Neural cell (in vitro differentiated cells): ENCODE measurements at regions not wholly inside any gene's neighbourhood (a gene's known extent, or its start where the extent isn't known, plus 50 kb on each side); places are given as distances from the start of the nearest gene placed in this dataset.

ENCODE experiments used
- H2AFZ ChIP-seq: fragments of 200-600, 300-800 bp; sonication (generic), shearing (Covaris generic); 2 replicates; pipeline ENCODE4 v1.6.0; 2014; ENCODE audit warnings: low read depth, mild to moderate bottlenecking, antibody characterized with exemption, low read length, moderate library complexity
- H3F3A ChIP-seq: fragments of 200-600 bp; shearing (Covaris generic); 2 replicates; pipeline ENCODE4 v1.6.1; 2016; ENCODE audit warnings: mild to moderate bottlenecking, moderate library complexity, mixed read lengths, antibody characterized with exemption, low read length; ENCODE audit not compliant: insufficient read depth, poor library complexity, severe bottlenecking
- H3K27ac ChIP-seq: fragments of 200-600, 300-800 bp; sonication (generic), shearing (Covaris generic); 2 replicates; pipeline ENCODE4 v1.5.1; 2014; ENCODE audit warnings: mild to moderate bottlenecking, low read length, moderate library complexity
- H3K27me3 ChIP-seq: fragments of 300-800, 200-600 bp; sonication (generic), shearing (Covaris generic); 2 replicates; pipeline ENCODE4 v1.6.0; 2014; ENCODE audit warnings: mild to moderate bottlenecking, low read depth, low read length, moderate library complexity; ENCODE audit not compliant: insufficient read depth
- H3K36me3 ChIP-seq: fragments of 300-800, 200-600 bp; sonication (generic), shearing (Covaris generic); 2 replicates; pipeline ENCODE4 v1.5.1; 2014; ENCODE audit warnings: mild to moderate bottlenecking, antibody characterized with exemption, low read length, moderate library complexity; ENCODE audit not compliant: insufficient read depth
- H3K4me2 ChIP-seq: fragments of 300-800, 200-600 bp; sonication (generic), shearing (Covaris generic); 2 replicates; pipeline ENCODE4 v1.6.0; 2014; ENCODE audit warnings: mild to moderate bottlenecking, low read length
- H3K4me3 ChIP-seq: fragments of 300-800, 200-600 bp; sonication (generic), shearing (Covaris generic); 2 replicates; pipeline ENCODE4 v1.5.1; 2014; ENCODE audit warnings: mild to moderate bottlenecking, low read length, moderate library complexity
- H3K79me2 ChIP-seq: fragments of 200-600 bp; shearing (Covaris generic); replicated peaks from 2 replicates; pipeline ENCODE4 v1.6.0; 2014; ENCODE audit warnings: mild to moderate bottlenecking, low read length, moderate library complexity; ENCODE audit not compliant: insufficient read depth
- H3K9ac ChIP-seq: fragments of 300-800, 200-600 bp; sonication (generic), shearing (Covaris generic); 2 replicates; pipeline ENCODE4 v1.6.1; 2016; ENCODE audit warnings: mild to moderate bottlenecking, low read length, mixed read lengths
- H3K9me2 ChIP-seq: fragments of 200-600 bp; shearing (Covaris generic); 2 replicates; pipeline ENCODE4 v1.6.1; 2016; ENCODE audit warnings: mild to moderate bottlenecking, low read length, mixed read lengths; ENCODE audit not compliant: insufficient read depth
- H3K9me3 ChIP-seq: fragments of 200-600, 300-800 bp; sonication (generic), shearing (Covaris generic); 2 replicates; pipeline ENCODE4 v1.6.1; 2016; ENCODE audit warnings: mild to moderate bottlenecking, mixed run types, low read length, moderate library complexity, mixed read lengths
- H4K20me1 ChIP-seq: fragments of 200-600 bp; shearing (Covaris generic); 2 replicates; pipeline ENCODE4 v1.6.1; 2016; ENCODE audit warnings: mild to moderate bottlenecking, mixed run types; ENCODE audit not compliant: insufficient read depth
- EP300 ChIP-seq: fragments of 450-650 bp; conservative IDR thresholded peaks from 2 replicates; pipeline ENCODE4 v1.6.1; 2014; ENCODE audit warnings: antibody characterized with exemption, mild to moderate bottlenecking, moderate library complexity; ENCODE audit not compliant: poor library complexity, severe bottlenecking
- EZH2 ChIP-seq: fragments of 200-600, 300-800 bp; shearing (Covaris generic), sonication (generic); IDR thresholded peaks from 2 replicates; pipeline ENCODE4 v1.6.1; 2014; ENCODE audit warnings: antibody characterized with exemption, low read length, borderline replicate concordance, mild to moderate bottlenecking; ENCODE audit not compliant: insufficient read depth, poor library complexity, severe bottlenecking
- MXI1 ChIP-seq: fragments of 450-650 bp; conservative IDR thresholded peaks from 2 replicates; pipeline ENCODE4 v1.6.1; 2014; ENCODE audit warnings: antibody characterized with exemption, mild to moderate bottlenecking; ENCODE audit not compliant: poor library complexity, severe bottlenecking
- POLR2AphosphoS5 ChIP-seq: IDR thresholded peaks from 2 replicates; pipeline ENCODE4 v1.6.1; 2012
- RAD21 ChIP-seq: fragments of 450-650 bp; conservative IDR thresholded peaks from 2 replicates; pipeline ENCODE4 v1.6.1; 2014; ENCODE audit warnings: antibody characterized with exemption, mild to moderate bottlenecking, moderate library complexity
- SMC3 ChIP-seq: fragments of 450-650 bp; conservative IDR thresholded peaks from 2 replicates; pipeline ENCODE4 v1.6.1; 2014; ENCODE audit warnings: antibody characterized with exemption, mild to moderate bottlenecking, moderate library complexity; ENCODE audit not compliant: poor library complexity
- TAF1 ChIP-seq: IDR thresholded peaks from 2 replicates; pipeline ENCODE4 v1.6.1; 2012; ENCODE audit warnings: low read depth
- TF ChIP-seq, protein P1 (sequence below): fragments of 450-650 bp; IDR thresholded peaks from 2 replicates; pipeline ENCODE4 v1.5.1; 2014; ENCODE audit warnings: antibody characterized with exemption, mild to moderate bottlenecking, moderate library complexity; ENCODE audit not compliant: poor library complexity, severe bottlenecking
- TF ChIP-seq, protein P2 (sequence below): IDR thresholded peaks from 2 replicates; pipeline ENCODE4 v1.6.1; 2012; ENCODE audit warnings: borderline replicate concordance

DNA sequence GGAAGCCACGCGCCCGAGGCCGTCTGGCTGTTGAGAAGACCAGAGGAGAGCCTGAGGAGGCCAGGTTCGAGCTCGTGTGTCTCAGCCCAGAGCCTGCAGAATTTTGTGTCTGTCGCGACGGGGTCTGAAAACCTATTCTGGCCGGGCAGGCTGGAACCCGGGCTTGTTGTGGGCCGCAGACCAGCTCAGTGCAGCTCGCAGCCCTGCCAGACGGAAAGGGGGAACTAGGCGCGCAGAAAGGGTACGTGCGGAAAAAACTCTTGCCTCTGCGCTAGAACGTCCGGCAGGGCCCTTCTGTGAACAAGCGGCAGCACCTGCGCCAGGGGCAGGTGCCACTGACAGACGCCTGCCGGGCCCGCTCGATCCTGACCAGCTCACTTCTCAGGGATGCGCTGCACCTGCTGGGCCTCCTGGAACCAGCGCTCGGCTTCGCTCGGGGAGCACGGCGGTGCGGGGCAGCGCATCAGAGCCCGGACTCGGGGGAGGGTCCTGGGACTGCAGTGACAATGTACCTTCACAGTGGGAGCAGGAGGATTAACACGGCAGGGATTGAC is 409.3 kb downstream of the BRD1 start:
- no peak overlapping the region for H2AFZ ChIP-seq
- no peaks in the 10 kb centered on the region for H3K79me2 ChIP-seq
- H3K36me3 ChIP-seq, result no peaks in the 10 kb centered on the region
- no peak overlapping the region for H3K27ac ChIP-seq
- H3K9ac ChIP-seq, result no peak overlapping the region
- H3K9me2 ChIP-seq, result no peaks in the 10 kb centered on the region
- no peak for TF ChIP-seq TAF1
- H3K4me3 ChIP-seq, result no peak overlapping the region
- no peaks in the 10 kb centered on the region for H3F3A ChIP-seq
- no peaks in the 10 kb centered on the region for H4K20me1 ChIP-seq
- no peaks in the 10 kb centered on the region for H3K27me3 ChIP-seq
- no peaks in the 10 kb centered on the region for H3K9me3 ChIP-seq
- no peak overlapping the region for H3K4me2 ChIP-seq

DNA sequence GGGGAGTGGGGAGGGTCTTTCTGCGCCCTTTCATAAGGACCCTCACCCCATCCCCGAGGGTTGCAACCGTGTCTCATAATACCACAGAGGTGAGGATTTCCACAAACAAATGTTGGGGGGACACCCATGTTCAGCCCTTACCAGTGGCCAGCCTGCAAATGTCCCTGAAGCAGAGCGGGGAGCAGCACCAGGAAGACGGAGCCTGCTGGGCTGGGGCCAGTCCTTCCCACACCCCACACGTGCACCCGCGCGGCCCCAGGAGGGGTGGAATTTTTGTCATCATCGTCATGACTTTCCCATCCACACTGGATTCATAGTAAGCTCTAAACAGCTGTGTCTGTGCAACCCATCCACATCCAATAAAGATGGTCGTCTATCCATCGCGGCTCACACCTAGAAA is 409.8 kb downstream of the BRD1 start:
- no peaks in the 10 kb centered on the region for H4K20me1 ChIP-seq
- H3K9me2 ChIP-seq, result no peaks in the 10 kb centered on the region
- no peak overlapping the region for H3K4me2 ChIP-seq
- H3K4me3 ChIP-seq, result no peak overlapping the region
- H3K27me3 ChIP-seq, result no peaks in the 10 kb centered on the region
- TF ChIP-seq MXI1 (no peak), RAD21 (no peak), EZH2 (no peak), POLR2AphosphoS5 (no peak), TAF1 (no peak), SMC3 (no peak)
- TF ChIP-seq, protein P1, sequence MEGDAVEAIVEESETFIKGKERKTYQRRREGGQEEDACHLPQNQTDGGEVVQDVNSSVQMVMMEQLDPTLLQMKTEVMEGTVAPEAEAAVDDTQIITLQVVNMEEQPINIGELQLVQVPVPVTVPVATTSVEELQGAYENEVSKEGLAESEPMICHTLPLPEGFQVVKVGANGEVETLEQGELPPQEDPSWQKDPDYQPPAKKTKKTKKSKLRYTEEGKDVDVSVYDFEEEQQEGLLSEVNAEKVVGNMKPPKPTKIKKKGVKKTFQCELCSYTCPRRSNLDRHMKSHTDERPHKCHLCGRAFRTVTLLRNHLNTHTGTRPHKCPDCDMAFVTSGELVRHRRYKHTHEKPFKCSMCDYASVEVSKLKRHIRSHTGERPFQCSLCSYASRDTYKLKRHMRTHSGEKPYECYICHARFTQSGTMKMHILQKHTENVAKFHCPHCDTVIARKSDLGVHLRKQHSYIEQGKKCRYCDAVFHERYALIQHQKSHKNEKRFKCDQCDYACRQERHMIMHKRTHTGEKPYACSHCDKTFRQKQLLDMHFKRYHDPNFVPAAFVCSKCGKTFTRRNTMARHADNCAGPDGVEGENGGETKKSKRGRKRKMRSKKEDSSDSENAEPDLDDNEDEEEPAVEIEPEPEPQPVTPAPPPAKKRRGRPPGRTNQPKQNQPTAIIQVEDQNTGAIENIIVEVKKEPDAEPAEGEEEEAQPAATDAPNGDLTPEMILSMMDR, result no peak
- TF ChIP-seq, protein P2, sequence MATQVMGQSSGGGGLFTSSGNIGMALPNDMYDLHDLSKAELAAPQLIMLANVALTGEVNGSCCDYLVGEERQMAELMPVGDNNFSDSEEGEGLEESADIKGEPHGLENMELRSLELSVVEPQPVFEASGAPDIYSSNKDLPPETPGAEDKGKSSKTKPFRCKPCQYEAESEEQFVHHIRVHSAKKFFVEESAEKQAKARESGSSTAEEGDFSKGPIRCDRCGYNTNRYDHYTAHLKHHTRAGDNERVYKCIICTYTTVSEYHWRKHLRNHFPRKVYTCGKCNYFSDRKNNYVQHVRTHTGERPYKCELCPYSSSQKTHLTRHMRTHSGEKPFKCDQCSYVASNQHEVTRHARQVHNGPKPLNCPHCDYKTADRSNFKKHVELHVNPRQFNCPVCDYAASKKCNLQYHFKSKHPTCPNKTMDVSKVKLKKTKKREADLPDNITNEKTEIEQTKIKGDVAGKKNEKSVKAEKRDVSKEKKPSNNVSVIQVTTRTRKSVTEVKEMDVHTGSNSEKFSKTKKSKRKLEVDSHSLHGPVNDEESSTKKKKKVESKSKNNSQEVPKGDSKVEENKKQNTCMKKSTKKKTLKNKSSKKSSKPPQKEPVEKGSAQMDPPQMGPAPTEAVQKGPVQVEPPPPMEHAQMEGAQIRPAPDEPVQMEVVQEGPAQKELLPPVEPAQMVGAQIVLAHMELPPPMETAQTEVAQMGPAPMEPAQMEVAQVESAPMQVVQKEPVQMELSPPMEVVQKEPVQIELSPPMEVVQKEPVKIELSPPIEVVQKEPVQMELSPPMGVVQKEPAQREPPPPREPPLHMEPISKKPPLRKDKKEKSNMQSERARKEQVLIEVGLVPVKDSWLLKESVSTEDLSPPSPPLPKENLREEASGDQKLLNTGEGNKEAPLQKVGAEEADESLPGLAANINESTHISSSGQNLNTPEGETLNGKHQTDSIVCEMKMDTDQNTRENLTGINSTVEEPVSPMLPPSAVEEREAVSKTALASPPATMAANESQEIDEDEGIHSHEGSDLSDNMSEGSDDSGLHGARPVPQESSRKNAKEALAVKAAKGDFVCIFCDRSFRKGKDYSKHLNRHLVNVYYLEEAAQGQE, result no peak
- no peaks in the 10 kb centered on the region for H3K36me3 ChIP-seq
- no peaks in the 10 kb centered on the region for H3K9me3 ChIP-seq
- H3F3A ChIP-seq, result no peaks in the 10 kb centered on the region
- H3K27ac ChIP-seq, result no peak overlapping the region
- no peak overlapping the region for H2AFZ ChIP-seq
- H3K9ac ChIP-seq, result no peak overlapping the region
- H3K79me2 ChIP-seq, result no peaks in the 10 kb centered on the region

DNA sequence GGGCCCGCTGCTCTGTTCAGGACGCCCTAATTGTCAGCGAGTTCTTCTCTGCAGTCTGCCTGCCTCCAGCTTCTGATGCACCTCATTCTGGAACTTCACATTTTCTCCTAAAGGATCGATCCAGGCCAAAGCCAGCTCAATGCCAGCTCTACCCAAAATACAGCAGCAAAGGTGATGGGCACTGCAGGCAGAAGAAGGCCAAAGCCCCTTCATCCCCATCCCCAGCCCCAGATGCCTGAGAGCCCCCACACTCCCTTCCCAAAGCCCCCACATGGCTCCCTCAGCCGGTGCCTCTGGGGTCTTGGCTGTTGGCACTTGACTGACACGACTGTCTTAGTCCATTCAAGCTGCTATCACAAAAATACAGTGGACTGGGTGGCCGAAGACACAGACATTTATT is 410.3 kb downstream of the BRD1 start:
- no peaks in the 10 kb centered on the region for H3K27me3 ChIP-seq
- H3K4me3 ChIP-seq, result no peak overlapping the region
- H3K36me3 ChIP-seq, result no peaks in the 10 kb centered on the region
- no peaks in the 10 kb centered on the region for H3K9me3 ChIP-seq
- no peaks in the 10 kb centered on the region for H3F3A ChIP-seq
- H3K79me2 ChIP-seq, result no peaks in the 10 kb centered on the region
- H4K20me1 ChIP-seq, result no peaks in the 10 kb centered on the region
- no peak overlapping the region for H3K9ac ChIP-seq
- H3K27ac ChIP-seq, result no peak overlapping the region
- no peaks in the 10 kb centered on the region for H3K9me2 ChIP-seq
- no peak for TF ChIP-seq EP300
- no peak overlapping the region for H3K4me2 ChIP-seq
- H2AFZ ChIP-seq, result no peak overlapping the region
